SK-N-MC (cell line): ENCODE measurements at regions not wholly inside any gene's neighbourhood (a gene's known extent, or its start where the extent isn't known, plus 50 kb on each side); places are given as distances from the start of the nearest gene placed in this dataset.

Experiments
- EZH2 ChIP-seq: fragments of 200-600 bp; sonication (generic); IDR thresholded peaks from one replicate; pipeline ENCODE4 v1.6.1; 2017; ENCODE audit warnings: antibody characterized with exemption
- POLR2AphosphoS5 ChIP-seq: IDR thresholded peaks from 2 replicates; pipeline ENCODE4 v1.6.1; 2012; ENCODE audit warnings: mild to moderate bottlenecking, low read depth, low read length, borderline replicate concordance

DNA sequence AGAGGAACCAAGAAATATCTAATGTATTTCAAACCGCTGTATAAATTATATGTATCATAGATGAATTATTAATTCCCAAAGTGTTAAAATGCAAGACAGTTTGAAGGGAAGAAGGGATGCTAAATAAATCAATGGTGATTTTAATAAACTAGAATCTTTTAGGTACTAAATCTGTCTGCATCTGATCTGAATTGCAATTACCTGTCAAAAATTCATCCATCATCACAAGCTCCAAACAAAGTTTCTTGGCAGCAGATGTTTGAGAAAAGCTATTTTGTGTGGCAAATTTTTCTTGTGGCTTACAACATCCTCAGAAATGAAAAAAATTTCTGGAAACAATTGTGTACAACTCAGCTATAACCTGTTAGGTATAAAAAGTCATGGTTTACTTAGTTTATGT lies 816.0 kb upstream of the NDST4 start:
- TF ChIP-seq POLR2AphosphoS5, result no peak
- TF ChIP-seq EZH2, result no peak
